ENCODE measurements at regions not wholly inside any gene's neighbourhood (a gene's known extent, or its start where the extent isn't known, plus 50 kb on each side); places are given as distances from the start of the nearest gene placed in this dataset.

DNA sequence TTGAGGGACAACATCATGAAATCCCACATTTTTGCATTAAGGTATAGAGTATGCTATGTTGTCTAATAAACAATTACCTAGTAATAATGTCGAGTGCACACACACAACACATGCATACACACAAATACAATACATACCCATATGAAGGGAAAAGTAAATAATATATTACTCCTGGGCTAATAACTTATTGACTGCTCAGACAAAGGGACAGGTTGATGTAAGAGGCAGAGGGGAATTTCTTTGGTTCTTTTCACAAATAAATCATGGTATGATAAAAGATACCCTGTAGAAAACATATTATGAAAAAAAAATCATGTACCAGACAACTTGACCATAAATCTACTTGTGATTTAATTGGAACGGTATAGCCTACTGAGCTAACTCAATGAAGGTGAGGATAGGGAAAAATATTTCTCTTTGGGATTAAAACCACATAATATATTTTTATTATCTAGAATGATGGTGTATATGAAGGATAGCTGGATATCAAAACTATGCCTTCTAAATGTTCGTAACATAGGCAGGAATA is 398.7 kb upstream of the LRRTM4 start:
- in situ Hi-C loops (cut with MboI; ENCODE audit: low sequenced_read_pairs, unreplicated experiment), result no loop called here
- TF ChIP-seq, protein P1, sequence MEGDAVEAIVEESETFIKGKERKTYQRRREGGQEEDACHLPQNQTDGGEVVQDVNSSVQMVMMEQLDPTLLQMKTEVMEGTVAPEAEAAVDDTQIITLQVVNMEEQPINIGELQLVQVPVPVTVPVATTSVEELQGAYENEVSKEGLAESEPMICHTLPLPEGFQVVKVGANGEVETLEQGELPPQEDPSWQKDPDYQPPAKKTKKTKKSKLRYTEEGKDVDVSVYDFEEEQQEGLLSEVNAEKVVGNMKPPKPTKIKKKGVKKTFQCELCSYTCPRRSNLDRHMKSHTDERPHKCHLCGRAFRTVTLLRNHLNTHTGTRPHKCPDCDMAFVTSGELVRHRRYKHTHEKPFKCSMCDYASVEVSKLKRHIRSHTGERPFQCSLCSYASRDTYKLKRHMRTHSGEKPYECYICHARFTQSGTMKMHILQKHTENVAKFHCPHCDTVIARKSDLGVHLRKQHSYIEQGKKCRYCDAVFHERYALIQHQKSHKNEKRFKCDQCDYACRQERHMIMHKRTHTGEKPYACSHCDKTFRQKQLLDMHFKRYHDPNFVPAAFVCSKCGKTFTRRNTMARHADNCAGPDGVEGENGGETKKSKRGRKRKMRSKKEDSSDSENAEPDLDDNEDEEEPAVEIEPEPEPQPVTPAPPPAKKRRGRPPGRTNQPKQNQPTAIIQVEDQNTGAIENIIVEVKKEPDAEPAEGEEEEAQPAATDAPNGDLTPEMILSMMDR (IDR thresholded peaks at IDR 0.05; ENCODE audit: borderline replicate concordance, control extremely low read depth, extremely low read depth, insufficient read depth, missing control alignments), result no peak

DNA sequence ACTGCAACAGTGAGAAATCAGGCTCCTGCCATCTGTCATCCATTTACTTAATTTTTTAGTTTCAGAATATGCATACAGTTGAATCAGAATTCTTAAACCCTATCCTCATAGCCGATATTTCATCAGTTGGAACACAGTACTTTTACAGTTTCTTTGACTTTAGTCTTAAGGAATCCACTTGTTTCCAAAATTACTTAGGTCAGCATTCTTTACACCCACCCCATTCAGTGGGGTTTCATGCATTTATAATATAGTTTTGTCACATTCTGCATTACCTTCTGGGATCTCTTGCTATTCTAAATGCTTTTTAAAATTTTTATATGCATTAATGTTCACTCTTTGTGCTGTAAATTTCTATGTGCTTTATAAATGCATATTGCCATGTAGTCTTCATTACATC is 400.4 kb upstream of the LRRTM4 start:
- in situ Hi-C loops (cut with MboI; ENCODE audit: low sequenced_read_pairs, unreplicated experiment), result no loop called here
- no peak for DNase-seq (ENCODE audit: low spot score)
- TF ChIP-seq, protein P1 (IDR thresholded peaks at IDR 0.05; ENCODE audit: borderline replicate concordance, control extremely low read depth, extremely low read depth, insufficient read depth, missing control alignments), result no peak

More for the DNA sequence above, 398.7 kb upstream of the LRRTM4 start:
- no peak for DNase-seq (ENCODE audit: low spot score)

DNA sequence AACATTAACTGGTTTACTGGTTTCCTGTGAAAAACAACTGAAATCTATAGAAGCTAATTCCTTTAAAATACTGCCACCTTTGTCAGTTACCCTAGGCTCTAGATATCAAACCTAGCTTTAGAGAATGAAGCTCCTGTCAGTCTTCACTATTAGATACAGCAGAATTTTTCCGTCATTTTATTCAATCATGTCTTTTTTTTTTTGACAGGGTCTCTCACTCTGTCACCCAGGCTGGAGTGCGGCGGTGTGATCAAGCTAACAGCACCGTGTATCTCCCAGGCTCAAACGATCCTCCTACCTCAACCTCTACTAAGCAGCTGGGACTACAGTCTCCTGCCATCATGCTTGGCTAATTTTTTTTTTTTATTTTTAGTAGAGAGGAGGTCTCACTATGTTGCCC is 415.2 kb upstream of the LRRTM4 start:
- no peak for DNase-seq (ENCODE audit: low spot score)
- TF ChIP-seq, protein P1 (IDR thresholded peaks at IDR 0.05; ENCODE audit: borderline replicate concordance, control extremely low read depth, extremely low read depth, insufficient read depth, missing control alignments), result no peak
- in situ Hi-C loops (cut with MboI; ENCODE audit: low sequenced_read_pairs, unreplicated experiment), result no loop called here

DNA sequence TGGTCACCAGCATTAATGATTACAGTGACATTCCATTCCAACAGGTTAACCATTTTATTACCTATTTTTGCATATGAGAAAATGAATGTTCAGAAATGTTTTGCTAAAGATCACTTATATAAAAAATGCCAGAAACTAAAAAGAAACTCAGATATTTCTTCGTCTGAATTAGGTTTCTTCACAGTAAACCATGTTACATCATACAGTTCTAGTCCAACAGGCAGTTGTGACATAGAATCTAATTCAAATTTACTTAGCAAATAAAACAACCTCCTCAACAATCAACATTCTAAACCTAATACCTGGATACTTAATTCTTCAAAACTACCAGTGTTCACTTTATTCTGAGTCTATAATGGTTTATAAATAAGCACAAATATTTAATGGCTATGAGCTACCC is 416.3 kb upstream of the LRRTM4 start:
- in situ Hi-C loops (cut with MboI; ENCODE audit: low sequenced_read_pairs, unreplicated experiment), result no loop called here
- TF ChIP-seq, protein P1 (IDR thresholded peaks at IDR 0.05; ENCODE audit: borderline replicate concordance, control extremely low read depth, extremely low read depth, insufficient read depth, missing control alignments), result no peak
- no peak for DNase-seq (ENCODE audit: low spot score)

DNA sequence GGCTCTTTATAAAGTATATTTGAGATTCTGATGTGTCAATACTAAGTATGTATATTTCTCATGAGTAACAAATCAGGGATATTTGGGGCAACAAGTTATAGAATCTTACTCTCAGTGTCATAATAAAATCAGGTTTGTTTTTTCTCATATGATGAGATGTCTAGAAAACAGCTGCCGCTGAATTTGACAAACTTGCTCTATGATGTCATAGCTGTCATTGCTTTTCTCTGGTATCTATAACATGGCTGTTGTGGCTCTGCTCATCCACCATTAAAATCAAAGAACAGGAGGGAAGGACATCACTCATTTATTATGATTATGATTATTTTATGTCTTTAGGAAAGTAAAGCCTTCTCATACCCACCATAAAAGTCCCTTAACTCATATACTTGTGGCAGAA is 417.2 kb upstream of the LRRTM4 start:
- DNase-seq (ENCODE audit: low spot score), result no peak
- TF ChIP-seq, protein P1 (IDR thresholded peaks at IDR 0.05; ENCODE audit: borderline replicate concordance, control extremely low read depth, extremely low read depth, insufficient read depth, missing control alignments), result no peak
- in situ Hi-C loops (cut with MboI; ENCODE audit: low sequenced_read_pairs, unreplicated experiment), result no loop called here

DNA sequence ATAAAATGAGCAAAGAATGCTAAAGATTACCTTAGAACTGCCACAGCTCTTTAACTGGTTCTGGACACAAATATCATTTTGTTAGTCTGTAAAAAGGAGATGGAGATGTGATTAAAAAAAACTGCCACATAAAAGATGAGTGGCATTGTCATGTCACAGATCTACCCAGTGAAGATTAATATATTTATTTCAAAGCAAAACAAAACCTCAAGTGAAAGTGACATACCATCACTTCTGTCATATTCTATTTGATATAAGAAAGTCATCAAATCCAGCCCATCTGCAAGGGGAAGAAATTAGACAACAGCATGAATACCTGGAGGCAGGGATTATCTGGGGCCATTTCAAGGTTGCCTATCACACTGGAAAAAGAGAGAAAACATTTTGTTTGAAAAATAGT is 417.6 kb upstream of the LRRTM4 start:
- no peak for DNase-seq (ENCODE audit: low spot score)
- TF ChIP-seq, protein P1 (IDR thresholded peaks at IDR 0.05; ENCODE audit: borderline replicate concordance, control extremely low read depth, extremely low read depth, insufficient read depth, missing control alignments), result no peak

DNA sequence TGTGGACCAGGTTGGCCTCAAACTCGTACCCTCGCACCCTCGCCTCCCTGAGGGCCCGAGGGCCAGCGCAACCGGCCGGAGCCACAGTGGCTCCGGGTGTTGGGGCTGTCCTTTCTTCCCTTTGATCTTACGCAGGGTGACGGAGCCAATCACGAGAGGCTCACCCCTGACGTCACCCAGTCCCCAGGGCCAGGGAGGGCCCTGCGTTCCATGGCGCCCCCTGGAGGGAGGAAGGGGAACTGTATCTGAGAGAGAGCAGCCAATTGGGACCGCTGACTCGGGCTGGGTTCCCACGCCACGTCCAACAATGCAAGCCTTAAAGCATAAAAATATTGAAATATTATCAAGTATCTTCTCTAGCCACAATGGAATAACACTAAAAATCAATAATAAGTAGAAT is 432.8 kb upstream of the LRRTM4 start:
- in situ Hi-C loops (cut with MboI; ENCODE audit: low sequenced_read_pairs, unreplicated experiment), result no loop called here
- no peak for DNase-seq (ENCODE audit: low spot score)
- TF ChIP-seq, protein P1 (IDR thresholded peaks at IDR 0.05; ENCODE audit: borderline replicate concordance, control extremely low read depth, extremely low read depth, insufficient read depth, missing control alignments), result no peak

More for the DNA sequence above, 417.6 kb upstream of the LRRTM4 start:
- in situ Hi-C loops (cut with MboI; ENCODE audit: low sequenced_read_pairs, unreplicated experiment), result no loop called here

Measured in GM13976 (cell line).